ENCODE measurements at regions not wholly inside any gene's neighbourhood (a gene's known extent, or its start where the extent isn't known, plus 50 kb on each side); places are given as distances from the start of the nearest gene placed in this dataset.

DNA sequence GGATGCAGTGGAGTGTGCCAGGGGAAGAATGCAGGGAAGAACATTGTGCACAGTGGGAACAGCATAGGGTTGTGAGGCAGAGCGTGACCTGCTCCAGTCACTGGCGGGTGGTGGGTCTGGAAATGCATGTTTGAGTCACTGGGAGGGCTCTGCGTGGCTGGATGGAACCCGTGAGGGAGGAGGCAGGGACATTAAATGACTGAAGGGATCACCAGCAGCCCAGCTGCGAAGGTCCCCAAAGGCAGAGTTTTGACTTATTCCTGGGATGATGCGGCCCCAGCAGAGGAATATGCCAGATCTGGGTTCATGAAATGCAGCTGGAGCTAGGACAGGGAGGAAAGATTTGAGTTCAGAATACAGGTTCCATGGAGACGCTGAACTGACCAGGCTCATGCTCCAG is 104.0 kb upstream of the FGF3 start:
- Histone ChIP-seq H3K9me3 (ENCODE audit: control insufficient read depth in 1 of 2, insufficient read depth in 1 of 2, low read length in 2 of 2) (peaks cover 0 to 9% of the 10 kb centered on the region in 2 experiments), H3K27me3 (ENCODE audit: control insufficient read depth in 1 of 2, insufficient read depth in 2 of 2, low read length in 2 of 2) (peaks cover 15 to 42% of the 10 kb centered on the region in 2 experiments), H3K27ac (ENCODE audit: low read depth in 1 of 2, low read length in 2 of 2) (no peak overlapping the region), H3K4me1 (ENCODE audit: insufficient read depth, low read length) (peaks cover 7% of the 10 kb centered on the region), H3K4me3 (ENCODE audit: low read length) (no peak overlapping the region), H3K36me3 (ENCODE audit: insufficient read depth, low read length) (no peaks in the 10 kb centered on the region)
- Mint-ChIP-seq H3K27me3 (peaks cover 76% of the 10 kb centered on the region), H3K4me1 (ENCODE audit: low read depth) (no peaks in the 10 kb centered on the region), H3K36me3 (ENCODE audit: low read depth) (no peaks in the 10 kb centered on the region), H3K9me3 (no peaks in the 10 kb centered on the region), H3K4me3 (no peak overlapping the region), H3K27ac (no peak overlapping the region)
- TF ChIP-seq, protein P1, sequence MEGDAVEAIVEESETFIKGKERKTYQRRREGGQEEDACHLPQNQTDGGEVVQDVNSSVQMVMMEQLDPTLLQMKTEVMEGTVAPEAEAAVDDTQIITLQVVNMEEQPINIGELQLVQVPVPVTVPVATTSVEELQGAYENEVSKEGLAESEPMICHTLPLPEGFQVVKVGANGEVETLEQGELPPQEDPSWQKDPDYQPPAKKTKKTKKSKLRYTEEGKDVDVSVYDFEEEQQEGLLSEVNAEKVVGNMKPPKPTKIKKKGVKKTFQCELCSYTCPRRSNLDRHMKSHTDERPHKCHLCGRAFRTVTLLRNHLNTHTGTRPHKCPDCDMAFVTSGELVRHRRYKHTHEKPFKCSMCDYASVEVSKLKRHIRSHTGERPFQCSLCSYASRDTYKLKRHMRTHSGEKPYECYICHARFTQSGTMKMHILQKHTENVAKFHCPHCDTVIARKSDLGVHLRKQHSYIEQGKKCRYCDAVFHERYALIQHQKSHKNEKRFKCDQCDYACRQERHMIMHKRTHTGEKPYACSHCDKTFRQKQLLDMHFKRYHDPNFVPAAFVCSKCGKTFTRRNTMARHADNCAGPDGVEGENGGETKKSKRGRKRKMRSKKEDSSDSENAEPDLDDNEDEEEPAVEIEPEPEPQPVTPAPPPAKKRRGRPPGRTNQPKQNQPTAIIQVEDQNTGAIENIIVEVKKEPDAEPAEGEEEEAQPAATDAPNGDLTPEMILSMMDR (IDR thresholded peaks at IDR 0.05) = no peak
- ChIA-PET CTCF (interaction anchor here (1.4 kb wide), 1 partner anchor 273 kb away, joined by 3 read pairs; no protein-coding TSS in a partner anchor), POLR2A (no interaction called here)
- DNase-seq = no peak
- intact Hi-C loops (cut with DNase I, micrococcal nuclease) = no loop called here
- no peak for ATAC-seq (ENCODE audit: poor library complexity)

DNA sequence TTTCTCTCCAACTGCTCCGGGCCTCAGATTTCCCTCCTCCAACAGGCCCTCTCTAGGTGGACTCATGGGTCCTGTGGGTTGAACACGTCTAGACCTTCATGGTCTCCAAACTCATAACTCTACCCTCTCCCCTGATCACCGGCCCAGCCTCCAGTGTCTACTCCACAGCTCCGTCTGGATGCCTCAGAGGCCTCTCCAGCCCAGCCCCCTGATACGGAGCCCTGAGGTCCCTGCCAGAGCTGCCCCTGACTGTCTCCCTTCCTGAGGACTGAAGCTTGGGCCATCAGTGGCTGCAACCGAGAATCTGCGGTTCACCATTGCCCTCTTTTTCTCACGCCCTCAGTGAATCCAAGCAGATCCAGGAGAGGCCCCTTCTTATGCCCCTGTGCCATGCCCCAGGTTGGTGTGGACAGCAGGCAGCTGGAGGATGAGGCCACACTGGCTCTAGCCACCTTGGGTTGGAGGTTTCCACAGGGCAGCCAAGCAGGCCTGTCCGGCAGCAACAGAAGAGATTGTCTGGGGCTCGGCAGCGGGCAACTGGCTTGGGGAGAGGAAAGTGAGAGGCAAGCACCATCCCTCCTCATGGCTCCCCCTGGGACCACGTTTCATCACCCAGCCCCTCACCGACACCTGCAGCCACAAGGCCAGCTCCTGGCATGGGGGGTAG is 104.6 kb upstream of the FGF3 start:
- Histone ChIP-seq H3K4me3 (ENCODE audit: low read length) (no peak overlapping the region), H3K27ac (ENCODE audit: low read depth in 1 of 2, low read length in 2 of 2) (no peak overlapping the region), H3K36me3 (ENCODE audit: insufficient read depth, low read length) (no peaks in the 10 kb centered on the region), H3K27me3 (ENCODE audit: control insufficient read depth in 1 of 2, insufficient read depth in 2 of 2, low read length in 2 of 2) (peaks cover 15 to 38% of the 10 kb centered on the region in 2 experiments), H3K9me3 (ENCODE audit: control insufficient read depth in 1 of 2, insufficient read depth in 1 of 2, low read length in 2 of 2) (peaks cover 0 to 4% of the 10 kb centered on the region in 2 experiments), H3K4me1 (ENCODE audit: insufficient read depth, low read length) (peaks cover 4% of the 10 kb centered on the region)
- Mint-ChIP-seq H3K4me3 (no peak overlapping the region), H3K36me3 (ENCODE audit: low read depth) (no peaks in the 10 kb centered on the region), H3K27ac (no peak overlapping the region), H3K9me3 (no peaks in the 10 kb centered on the region), H3K27me3 (peaks cover 75% of the 10 kb centered on the region), H3K4me1 (ENCODE audit: low read depth) (no peaks in the 10 kb centered on the region)
- DNase-seq = no peak
- ChIA-PET CTCF (interaction anchor here (1.4 kb wide), 1 partner anchor 272 kb away, joined by 3 read pairs; no protein-coding TSS in a partner anchor), POLR2A (no interaction called here)
- no peak for ATAC-seq (ENCODE audit: poor library complexity)
- intact Hi-C loops (cut with DNase I, micrococcal nuclease) = no loop called here
- TF ChIP-seq, protein P1 (IDR thresholded peaks at IDR 0.05) = no peak

DNA sequence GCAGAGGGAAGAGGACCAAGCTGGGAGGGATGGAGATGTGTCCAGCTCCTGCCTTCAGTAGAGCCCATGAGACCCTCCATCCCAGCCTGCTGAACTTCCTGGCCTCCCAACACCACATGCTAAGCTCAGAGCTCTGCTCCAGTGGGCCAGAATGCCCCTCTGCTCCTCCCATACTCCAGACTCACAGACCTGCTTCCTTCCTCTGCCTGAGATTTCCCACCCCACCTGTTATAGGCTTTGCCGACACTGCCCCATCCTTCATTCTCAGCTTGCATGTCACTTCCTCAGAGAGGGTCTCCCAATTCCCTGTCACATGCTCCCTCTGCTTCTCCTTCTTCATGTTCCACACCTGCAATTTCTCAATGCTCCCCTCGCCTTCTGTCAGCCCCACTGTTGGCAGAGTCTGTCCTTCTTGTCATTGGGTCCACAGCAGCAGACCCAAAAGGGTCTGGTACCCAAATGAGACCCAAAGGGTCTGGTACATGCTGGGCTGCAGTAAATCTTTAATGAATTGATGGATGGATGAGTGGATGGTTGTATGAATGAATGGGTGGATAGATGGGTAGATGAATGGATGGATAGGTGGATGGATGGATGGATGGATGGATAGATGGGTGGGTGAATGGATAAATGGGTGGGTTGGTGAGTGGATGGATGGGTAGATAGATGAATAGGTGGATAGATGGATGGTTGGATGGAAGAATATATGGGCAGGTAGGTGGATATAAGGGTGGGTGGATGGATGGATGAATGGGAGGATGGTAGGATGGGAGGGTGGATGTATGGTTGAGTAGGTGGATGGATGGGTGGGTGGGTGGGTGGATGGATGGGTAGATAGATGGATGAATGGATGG is 105.3 kb upstream of the FGF3 start:
- Histone ChIP-seq H3K4me1 (ENCODE audit: insufficient read depth, low read length) (no peaks in the 10 kb centered on the region), H3K27ac (ENCODE audit: low read depth in 1 of 2, low read length in 2 of 2) (no peak overlapping the region), H3K9me3 (ENCODE audit: control insufficient read depth in 1 of 2, insufficient read depth in 1 of 2, low read length in 2 of 2) (no peaks in the 10 kb centered on the region), H3K27me3 (ENCODE audit: control insufficient read depth in 1 of 2, insufficient read depth in 2 of 2, low read length in 2 of 2) (peaks cover 18 to 41% of the 10 kb centered on the region in 2 experiments), H3K36me3 (ENCODE audit: insufficient read depth, low read length) (no peaks in the 10 kb centered on the region), H3K4me3 (ENCODE audit: low read length) (no peak overlapping the region)
- DNase-seq (no peak), ATAC-seq (ENCODE audit: poor library complexity) (no peak)
- Mint-ChIP-seq H3K27me3 (peaks cover 72% of the 10 kb centered on the region), H3K9me3 (no peaks in the 10 kb centered on the region), H3K27ac (no peak overlapping the region), H3K36me3 (ENCODE audit: low read depth) (no peaks in the 10 kb centered on the region), H3K4me1 (ENCODE audit: low read depth) (no peaks in the 10 kb centered on the region), H3K4me3 (no peak overlapping the region)
- intact Hi-C loops (cut with DNase I, micrococcal nuclease) = no loop called here
- POLR2A ChIA-PET = no interaction called here
- CTCF ChIA-PET = no interaction called here
- TF ChIP-seq, protein P1 (IDR thresholded peaks at IDR 0.05) = no peak

Data from CD4-positive, alpha-beta T cell (primary cell).